ENCODE measurements at regions not wholly inside any gene's neighbourhood (a gene's known extent, or its start where the extent isn't known, plus 50 kb on each side); places are given as distances from the start of the nearest gene placed in this dataset.

- Histone ChIP-seq H3K79me2 (ENCODE audit: control insufficient read depth, low read length) (no peaks in the 10 kb centered on the region), H3K27ac (ENCODE audit: low read depth, low read length) (no peak overlapping the region), H3F3A (ENCODE audit: control insufficient read depth, insufficient read depth) (no peaks in the 10 kb centered on the region), H3K9me2 (replicated peaks; ENCODE audit: control insufficient read depth, low read length) (no peaks in the 10 kb centered on the region), H3K4me2 (ENCODE audit: low read length) (no peak overlapping the region), H3K4me3 (ENCODE audit: low read length) (no peak overlapping the region), H4K20me1 (ENCODE audit: control insufficient read depth, insufficient read depth, low read depth, low read length) (no peaks in the 10 kb centered on the region), H3K4me1 (ENCODE audit: control insufficient read depth, low read length) (no peaks in the 10 kb centered on the region), H3K27me3 (ENCODE audit: control insufficient read depth, low read length) (no peaks in the 10 kb centered on the region), H3K36me3 (ENCODE audit: control insufficient read depth, low read length) (no peaks in the 10 kb centered on the region), H3K9me3 (ENCODE audit: control insufficient read depth, insufficient read depth, low read length) (no peaks in the 10 kb centered on the region)
- no peak for TF ChIP-seq EZH2phosphoT487 (IDR thresholded peaks at IDR 0.05; ENCODE audit: borderline replicate concordance, low read length)
- TF ChIP-seq, protein P1, sequence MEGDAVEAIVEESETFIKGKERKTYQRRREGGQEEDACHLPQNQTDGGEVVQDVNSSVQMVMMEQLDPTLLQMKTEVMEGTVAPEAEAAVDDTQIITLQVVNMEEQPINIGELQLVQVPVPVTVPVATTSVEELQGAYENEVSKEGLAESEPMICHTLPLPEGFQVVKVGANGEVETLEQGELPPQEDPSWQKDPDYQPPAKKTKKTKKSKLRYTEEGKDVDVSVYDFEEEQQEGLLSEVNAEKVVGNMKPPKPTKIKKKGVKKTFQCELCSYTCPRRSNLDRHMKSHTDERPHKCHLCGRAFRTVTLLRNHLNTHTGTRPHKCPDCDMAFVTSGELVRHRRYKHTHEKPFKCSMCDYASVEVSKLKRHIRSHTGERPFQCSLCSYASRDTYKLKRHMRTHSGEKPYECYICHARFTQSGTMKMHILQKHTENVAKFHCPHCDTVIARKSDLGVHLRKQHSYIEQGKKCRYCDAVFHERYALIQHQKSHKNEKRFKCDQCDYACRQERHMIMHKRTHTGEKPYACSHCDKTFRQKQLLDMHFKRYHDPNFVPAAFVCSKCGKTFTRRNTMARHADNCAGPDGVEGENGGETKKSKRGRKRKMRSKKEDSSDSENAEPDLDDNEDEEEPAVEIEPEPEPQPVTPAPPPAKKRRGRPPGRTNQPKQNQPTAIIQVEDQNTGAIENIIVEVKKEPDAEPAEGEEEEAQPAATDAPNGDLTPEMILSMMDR (IDR thresholded peaks at IDR 0.05; ENCODE audit: low read depth, low read length, poor library complexity, severe bottlenecking): no peak
These were observed 1203.1 kb downstream of the PCDH18 start for GRCh38 chr4:136329042-136329662.

GRCh38 chr4:136328131-136328530, 1204.2 kb downstream of the PCDH18 start:
- H3K4me2 ChIP-seq (ENCODE audit: low read length): no peak overlapping the region
- no peak overlapping the region for H3K27ac ChIP-seq (ENCODE audit: low read depth, low read length)
- no peaks in the 10 kb centered on the region for H3K27me3 ChIP-seq (ENCODE audit: control insufficient read depth, low read length)
- no peaks in the 10 kb centered on the region for H3F3A ChIP-seq (ENCODE audit: control insufficient read depth, insufficient read depth)
- no peak for TF ChIP-seq EZH2phosphoT487 (IDR thresholded peaks at IDR 0.05; ENCODE audit: borderline replicate concordance, low read length)
- TF ChIP-seq, protein P1 (IDR thresholded peaks at IDR 0.05; ENCODE audit: low read depth, low read length, poor library complexity, severe bottlenecking): no peak
- H3K9me3 ChIP-seq (ENCODE audit: control insufficient read depth, insufficient read depth, low read length): no peaks in the 10 kb centered on the region
- no peaks in the 10 kb centered on the region for H3K36me3 ChIP-seq (ENCODE audit: control insufficient read depth, low read length)
- no peaks in the 10 kb centered on the region for H3K79me2 ChIP-seq (ENCODE audit: control insufficient read depth, low read length)
- H3K4me3 ChIP-seq (ENCODE audit: low read length): no peak overlapping the region
- H4K20me1 ChIP-seq (ENCODE audit: control insufficient read depth, insufficient read depth, low read depth, low read length): no peaks in the 10 kb centered on the region
- H3K4me1 ChIP-seq (ENCODE audit: control insufficient read depth, low read length): no peaks in the 10 kb centered on the region
- H3K9me2 ChIP-seq (replicated peaks; ENCODE audit: control insufficient read depth, low read length): no peaks in the 10 kb centered on the region

DNA sequence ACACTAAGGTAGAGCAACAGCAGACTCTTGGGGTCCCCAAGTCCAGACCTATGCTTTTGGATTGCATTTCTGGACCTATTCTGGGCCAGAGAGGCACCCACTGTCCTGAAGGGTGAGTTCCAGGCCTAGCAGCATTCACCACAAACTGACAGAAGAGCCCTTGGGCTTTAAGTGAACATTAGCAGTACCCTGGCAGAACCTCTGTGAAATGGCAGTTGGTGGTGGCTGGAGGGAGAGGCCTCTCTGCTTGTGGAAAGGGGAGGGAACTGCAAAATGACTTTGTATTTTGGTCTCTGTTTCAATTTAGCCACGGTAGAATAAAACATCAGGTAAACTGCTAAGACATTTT, 1211.9 kb downstream of the PCDH18 start:
- H4K20me1 ChIP-seq (ENCODE audit: control insufficient read depth, insufficient read depth, low read depth, low read length): no peaks in the 10 kb centered on the region
- H3F3A ChIP-seq (ENCODE audit: control insufficient read depth, insufficient read depth): no peaks in the 10 kb centered on the region
- H3K9me3 ChIP-seq (ENCODE audit: control insufficient read depth, insufficient read depth, low read length): no peaks in the 10 kb centered on the region
- no peak overlapping the region for H3K4me3 ChIP-seq (ENCODE audit: low read length)
- no peaks in the 10 kb centered on the region for H3K4me1 ChIP-seq (ENCODE audit: control insufficient read depth, low read length)
- no peaks in the 10 kb centered on the region for H3K27me3 ChIP-seq (ENCODE audit: control insufficient read depth, low read length)
- H3K36me3 ChIP-seq (ENCODE audit: control insufficient read depth, low read length): no peaks in the 10 kb centered on the region
- no peak overlapping the region for H3K4me2 ChIP-seq (ENCODE audit: low read length)
- H3K27ac ChIP-seq (ENCODE audit: low read depth, low read length): no peak overlapping the region
- TF ChIP-seq, protein P1 (IDR thresholded peaks at IDR 0.05; ENCODE audit: low read depth, low read length, poor library complexity, severe bottlenecking): no peak
- no peak for TF ChIP-seq EZH2phosphoT487 (IDR thresholded peaks at IDR 0.05; ENCODE audit: borderline replicate concordance, low read length)
- H3K9me2 ChIP-seq (replicated peaks; ENCODE audit: control insufficient read depth, low read length): no peaks in the 10 kb centered on the region
- no peaks in the 10 kb centered on the region for H3K79me2 ChIP-seq (ENCODE audit: control insufficient read depth, low read length)
